ENCODE measurements at regions not wholly inside any gene's neighbourhood (a gene's known extent, or its start where the extent isn't known, plus 50 kb on each side); places are given as distances from the start of the nearest gene placed in this dataset.

DNA sequence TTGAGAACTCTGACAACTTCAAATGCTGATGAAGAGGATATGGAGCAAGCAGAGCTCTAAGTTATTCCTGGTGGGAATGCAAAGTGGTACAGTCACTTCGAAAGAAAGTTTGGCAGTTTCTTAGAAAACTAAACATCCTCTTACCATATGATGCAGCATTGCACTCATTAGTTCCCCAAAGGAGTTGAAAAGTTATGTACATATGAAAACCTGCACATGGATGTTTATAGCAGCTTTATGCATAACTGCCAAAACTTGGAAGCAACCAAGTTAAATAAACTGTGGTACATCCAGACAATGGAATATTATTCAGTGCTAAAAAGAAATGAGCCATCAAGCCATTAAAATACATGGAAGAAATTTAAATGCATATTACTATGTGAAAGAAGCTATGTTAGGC is 779.3 kb upstream of the COBL start:
- TF ChIP-seq POLR2AphosphoS5 (IDR thresholded peaks at IDR 0.05; ENCODE audit: borderline replicate concordance, low read depth, low read length) (no peak), EZH2 (IDR thresholded peaks at IDR 0.05) (no peak)
